ENCODE measurements at regions not wholly inside any gene's neighbourhood (a gene's known extent, or its start where the extent isn't known, plus 50 kb on each side); places are given as distances from the start of the nearest gene placed in this dataset.

- POLR2A ChIA-PET (ENCODE audit: partially characterized antibody), result interaction anchor here (0.8 kb wide), 1 partner anchor 19 kb away, joined by 3 read pairs; no protein-coding TSS in a partner anchor
Observed at GRCh38 chr1:58921342-58921741, 137.5 kb upstream of the JUN start.

More at GRCh38 chr1:58921342-58921741, 137.5 kb upstream of the JUN start:
- no peaks in the 10 kb centered on the region for H3K36me3 ChIP-seq (ENCODE audit: control insufficient read depth in 2 of 4, insufficient read depth in 4 of 4, low read length in 3 of 4)
- no peaks in the 10 kb centered on the region; the same call in 1 of the 2 replicates for H3K23me2 ChIP-seq (ENCODE audit: low read depth, low read length)
- no peak overlapping the region for H3K23ac ChIP-seq (ENCODE audit: insufficient read length)
- H4K5ac ChIP-seq (ENCODE audit: insufficient read length, low read depth, low read length), result no peak overlapping the region
- H3K56ac ChIP-seq (replicated peaks; ENCODE audit: insufficient read length, low read depth, low read length), result no peak overlapping the region
- CTCF ChIA-PET (ENCODE audit: partially characterized antibody), result interaction anchor here (1.0 to 1.1 kb wide), 2 partner anchors 10 to 156 kb away, joined by 3 to 4 read pairs; no protein-coding TSS in a partner anchor
- H3K18ac ChIP-seq (ENCODE audit: extremely low read depth, low read length), result no peak overlapping the region
- H2BK120ac ChIP-seq (replicated peaks; ENCODE audit: low read depth, low read length), result no peak overlapping the region
- H3K27ac ChIP-seq (ENCODE audit: low read depth, low read length), result no peak overlapping the region
- no peak overlapping the region for H2BK15ac ChIP-seq (ENCODE audit: low read length)
- H4K20me1 ChIP-seq (replicated peaks in 1 of 2; ENCODE audit: control insufficient read depth in 1 of 2, insufficient read depth in 2 of 2, low read length in 2 of 2), result no peaks in the 10 kb centered on the region
- DNase-seq (ENCODE audit: low read depth in 1 of 2, low spot score in 2 of 2), result no peak
- no peak overlapping the region for H2BK5ac ChIP-seq (ENCODE audit: low read depth, low read length)
- no peak overlapping the region for H2AK5ac ChIP-seq (ENCODE audit: low read depth, low read length)
- FAIRE-seq, result no peak
- H3K4ac ChIP-seq (replicated peaks; ENCODE audit: insufficient read length, low read depth, low read length), result no peak overlapping the region
- H2BK12ac ChIP-seq (ENCODE audit: low read depth, low read length), result no peak overlapping the region
- no peaks in the 10 kb centered on the region for H3K4me1 ChIP-seq (replicated peaks in 1 of 4; ENCODE audit: control insufficient read depth in 3 of 4, insufficient read depth in 4 of 4, low read length in 3 of 4)
- TF ChIP-seq RBBP5 (IDR thresholded peaks at IDR 0.05; ENCODE audit: borderline replicate concordance, low read depth, low read length), result no peak
- TF ChIP-seq TAF1 (IDR thresholded peaks at IDR 0.05; ENCODE audit: low read depth, low read length), result no peak
- TF ChIP-seq ASH2L (IDR thresholded peaks at IDR 0.05; ENCODE audit: low read length), result no peak
- TF ChIP-seq EP300 (IDR thresholded peaks at IDR 0.05; ENCODE audit: borderline replicate concordance in 1 of 2, low read depth in 2 of 2, low read length in 2 of 2), result no peak
- no peak for TF ChIP-seq HDAC2 (IDR thresholded peaks at IDR 0.05; ENCODE audit: borderline replicate concordance in 1 of 2, low read depth in 2 of 2, low read length in 2 of 2)
- WGBS, 2 experiments (ENCODE audit: extremely low coverage in 1 of 2, insufficient coverage in 1 of 2, insufficient read length in 1 of 2, insufficient replicate concordance in 2 of 2, low coverage in 1 of 2, low lambda C conversion rate in 2 of 2, missing lambda C conversion rate in 1 of 2), result 97% methylated on average over 3 of the region's 3 CpGs; no CpG with 5 or more reads in 1 of the 2 experiments
- H3K79me1 ChIP-seq (ENCODE audit: low read depth, low read length), result no peaks in the 10 kb centered on the region
- H3K9ac ChIP-seq (replicated peaks in 1 of 4; ENCODE audit: extremely low read depth in 1 of 4, low read depth in 3 of 4, low read length in 3 of 4), result no peak overlapping the region
- H4K8ac ChIP-seq (ENCODE audit: extremely low read depth, insufficient read depth, low read length), result no peak overlapping the region
- H2BK20ac ChIP-seq (ENCODE audit: low read length), result no peak overlapping the region
- no peaks in the 10 kb centered on the region for H3K9me3 ChIP-seq (ENCODE audit: insufficient read depth in 2 of 2, low read depth in 1 of 2, low read length in 1 of 2)
- no peak overlapping the region for H2AFZ ChIP-seq (ENCODE audit: low read length)
- H3K27me3 ChIP-seq (replicated peaks in 1 of 4; ENCODE audit: control insufficient read depth in 3 of 4, extremely low read depth in 1 of 4, insufficient read depth in 3 of 4, low read length in 3 of 4), result no peaks in the 10 kb centered on the region
- no peak overlapping the region for H4K91ac ChIP-seq (replicated peaks; ENCODE audit: insufficient read length, low read length)
- no peak overlapping the region for H3K4me3 ChIP-seq (ENCODE audit: extremely low read depth in 1 of 4, insufficient read depth in 2 of 4, low read depth in 3 of 4, low read length in 4 of 4)
- H3K4me2 ChIP-seq (ENCODE audit: insufficient read depth in 1 of 2, low read depth in 2 of 2, low read length in 2 of 2), result no peak overlapping the region
- H3K14ac ChIP-seq (ENCODE audit: insufficient read length), result no peak overlapping the region
- no peaks in the 10 kb centered on the region for H3K79me2 ChIP-seq (ENCODE audit: control insufficient read depth in 1 of 2, insufficient read depth in 2 of 2, low read length in 2 of 2)

All from H1 (cell line).